Ovary (tissue), 7 donors: ENCODE measurements at regions not wholly inside any gene's neighbourhood (a gene's known extent, or its start where the extent isn't known, plus 50 kb on each side); places are given as distances from the start of the nearest gene placed in this dataset.

Experiments
- DNase-seq, 5 donors: peaks; one replicate each; pipeline ENCODE4 v3.0.0-alpha.2; 2019 to 2020
- H3K27ac ChIP-seq, 2 donors: fragments of 200-600 bp; one replicate each; pipeline versions ENCODE4 v1.5.1 to v1.8.0; 2019 to 2022
- H3K27me3 ChIP-seq: fragments of 200-600 bp; one replicate; pipeline ENCODE4 v1.8.0; 2022
- H3K36me3 ChIP-seq: fragments of 200-600 bp; sonication (generic); one replicate; pipeline ENCODE4 v1.5.1; 2019
- H3K4me1 ChIP-seq: one replicate; pipeline ENCODE4 v1.8.1; 2013; ENCODE audit warnings: mild to moderate bottlenecking, moderate library complexity; ENCODE audit not compliant: insufficient read depth
- H3K4me3 ChIP-seq: fragments of 200-600 bp; sonication (generic); one replicate; pipeline ENCODE4 v1.5.1; 2017
- H3K9me3 ChIP-seq, 2 donors: fragments of 200-600 bp in 1 of 2; sonication (generic) in 1 of 2; one replicate each; pipeline versions ENCODE4 v1.5.1 to v1.8.1; 2013 to 2019; ENCODE audit warnings: mild to moderate bottlenecking in 1 of 2, moderate library complexity in 1 of 2
- EP300 ChIP-seq: sonication (generic); formaldehyde crosslinking; IDR thresholded peaks from one replicate; pipeline ENCODE4 v1.6.1; 2017; ENCODE audit warnings: antibody characterized with exemption
- POLR2A ChIP-seq: fragments of 450-650 bp; IDR thresholded peaks from one replicate; pipeline ENCODE4 v1.6.1; 2017; ENCODE audit warnings: antibody characterized with exemption, mild to moderate bottlenecking, moderate library complexity
- WGBS, 3 donors: extraction: QIAGEN DNeasy Blood & Tissue Kit in 1 of 3; methylation state at CpG; one replicate each; pipeline versions ENCODE4 v1.1.5 to v1.1.7; 2013 to 2017; 5-methylcytosine and 5-hydroxymethylcytosine counted together
- intact Hi-C, 4 donors: fragments of 100-400 bp; cut with DNase I; formaldehyde crosslinking; loops; one replicate each; pipeline versions ENCODE4 v1.11.0 to v1.15.1; 2022 to 2023
- TF ChIP-seq, protein P1 (sequence below), 3 donors: fragments of 450-650 bp in 2 of 3; fragments of 200-600 bp in 1 of 3; IDR thresholded peaks; one replicate each; pipeline versions ENCODE4 v1.5.1 to v1.8.0; 2016 to 2022; ENCODE audit warnings: antibody characterized with exemption in 3 of 3, mild to moderate bottlenecking in 1 of 3
- donor health status: DM: no; HTN: no; CAD: no; lungs with moderate emphysema.
- donor health status: DM: no; HTN: no; CAD: no.
- donor health status: Bipolar disorder and iron deficiency.
- donor health status: DM: no; HTN: no; CAD: no.
- donor health status: DM: yes; HTN: yes; CAD: no.

DNA sequence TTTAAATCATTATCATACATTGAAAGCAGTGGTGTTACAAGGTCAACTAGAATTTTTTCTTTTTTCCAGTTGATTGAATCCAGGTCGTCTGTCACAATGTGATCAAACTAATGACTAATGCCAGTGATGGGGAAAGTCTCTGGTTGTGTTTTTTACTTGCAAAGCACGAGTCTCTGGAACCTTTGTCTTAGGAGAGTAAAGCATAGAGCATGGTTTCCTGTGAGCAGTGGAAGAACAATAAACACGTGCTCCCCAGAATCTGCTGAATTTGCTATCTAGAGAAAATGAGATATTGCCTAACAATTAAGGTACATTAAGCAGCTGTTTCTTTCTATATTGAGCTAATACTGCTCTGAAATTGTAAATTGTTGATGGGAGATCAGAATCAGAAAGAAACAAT is 1332.4 kb upstream of the TMEFF2 start:
- TF ChIP-seq EP300 (no peak), POLR2A (no peak)
- TF ChIP-seq, protein P1, sequence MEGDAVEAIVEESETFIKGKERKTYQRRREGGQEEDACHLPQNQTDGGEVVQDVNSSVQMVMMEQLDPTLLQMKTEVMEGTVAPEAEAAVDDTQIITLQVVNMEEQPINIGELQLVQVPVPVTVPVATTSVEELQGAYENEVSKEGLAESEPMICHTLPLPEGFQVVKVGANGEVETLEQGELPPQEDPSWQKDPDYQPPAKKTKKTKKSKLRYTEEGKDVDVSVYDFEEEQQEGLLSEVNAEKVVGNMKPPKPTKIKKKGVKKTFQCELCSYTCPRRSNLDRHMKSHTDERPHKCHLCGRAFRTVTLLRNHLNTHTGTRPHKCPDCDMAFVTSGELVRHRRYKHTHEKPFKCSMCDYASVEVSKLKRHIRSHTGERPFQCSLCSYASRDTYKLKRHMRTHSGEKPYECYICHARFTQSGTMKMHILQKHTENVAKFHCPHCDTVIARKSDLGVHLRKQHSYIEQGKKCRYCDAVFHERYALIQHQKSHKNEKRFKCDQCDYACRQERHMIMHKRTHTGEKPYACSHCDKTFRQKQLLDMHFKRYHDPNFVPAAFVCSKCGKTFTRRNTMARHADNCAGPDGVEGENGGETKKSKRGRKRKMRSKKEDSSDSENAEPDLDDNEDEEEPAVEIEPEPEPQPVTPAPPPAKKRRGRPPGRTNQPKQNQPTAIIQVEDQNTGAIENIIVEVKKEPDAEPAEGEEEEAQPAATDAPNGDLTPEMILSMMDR (IDR thresholded peaks at IDR 0.05), result no peak
- WGBS, 3 donors, result 24 to 41% (median 29%) methylated on average over 3 of the region's 3 CpGs
- Histone ChIP-seq H3K4me3 (no peak overlapping the region), H3K27me3 (no peaks in the 10 kb centered on the region), H3K36me3 (no peaks in the 10 kb centered on the region), H3K9me3 (no peaks in the 10 kb centered on the region), H3K4me1 (no peaks in the 10 kb centered on the region), H3K27ac (no peak overlapping the region)
- intact Hi-C loops, result no loop called here
- no peak for DNase-seq

DNA sequence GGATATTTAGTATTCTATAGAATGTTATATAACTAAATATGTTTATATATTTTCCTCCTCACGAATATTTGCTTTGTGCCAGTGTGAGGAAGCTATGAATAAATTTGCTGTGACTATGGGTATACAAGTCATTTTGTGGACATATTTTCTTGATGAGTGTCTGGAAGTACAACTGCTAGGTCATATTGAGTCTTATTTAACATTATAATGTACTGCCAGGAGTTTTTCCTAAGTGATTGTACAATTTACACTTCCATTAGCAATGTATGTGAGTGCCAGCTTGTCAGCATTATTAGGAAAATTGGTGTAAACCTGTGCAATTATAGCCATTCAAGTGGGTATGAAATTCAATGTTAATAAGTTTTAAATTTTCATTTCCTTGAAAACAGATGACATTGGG is 1328.9 kb upstream of the TMEFF2 start:
- Histone ChIP-seq H3K36me3 (no peaks in the 10 kb centered on the region), H3K4me3 (no peak overlapping the region), H3K27me3 (no peaks in the 10 kb centered on the region), H3K27ac (no peak overlapping the region), H3K9me3 (no peaks in the 10 kb centered on the region), H3K4me1 (no peaks in the 10 kb centered on the region)
- no peak for DNase-seq
- intact Hi-C loops, result no loop called here
- TF ChIP-seq, protein P1 (IDR thresholded peaks at IDR 0.05), result no peak
- TF ChIP-seq POLR2A, result no peak
- TF ChIP-seq EP300, result no peak
- WGBS, 3 donors, result 65 to 72% (median 72%) methylated on average over 1 of the region's 1 CpG

DNA sequence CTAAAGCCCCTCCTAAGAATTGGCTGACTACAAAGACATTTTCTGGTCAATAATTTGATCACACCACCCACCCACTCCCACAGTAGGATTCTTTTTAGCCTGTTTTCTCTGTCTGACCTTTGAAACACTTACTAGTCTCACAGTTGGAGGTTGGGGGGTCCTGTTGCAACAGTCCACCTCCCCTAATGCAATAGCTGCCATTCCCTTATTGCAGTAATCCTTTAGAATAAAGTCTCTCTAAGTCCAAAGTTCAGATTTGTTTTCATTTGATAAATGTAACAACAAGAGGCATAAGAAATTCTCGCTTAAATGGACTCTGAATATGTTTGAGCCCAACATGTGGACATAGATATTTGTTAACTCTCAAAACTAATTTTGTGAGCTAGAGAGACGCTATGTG is 1326.8 kb upstream of the TMEFF2 start:
- Histone ChIP-seq H3K27me3 (no peaks in the 10 kb centered on the region), H3K4me1 (no peaks in the 10 kb centered on the region), H3K9me3 (no peaks in the 10 kb centered on the region), H3K4me3 (no peak overlapping the region), H3K36me3 (no peaks in the 10 kb centered on the region), H3K27ac (no peak overlapping the region)
- WGBS, 3 donors, result 86 to 87% (median 87%) methylated on average over 2 of the region's 2 CpGs
- intact Hi-C loops, result no loop called here
- no peak for DNase-seq
- no peak for TF ChIP-seq EP300
- TF ChIP-seq, protein P1 (IDR thresholded peaks at IDR 0.05), result no peak
- TF ChIP-seq POLR2A, result no peak

DNA sequence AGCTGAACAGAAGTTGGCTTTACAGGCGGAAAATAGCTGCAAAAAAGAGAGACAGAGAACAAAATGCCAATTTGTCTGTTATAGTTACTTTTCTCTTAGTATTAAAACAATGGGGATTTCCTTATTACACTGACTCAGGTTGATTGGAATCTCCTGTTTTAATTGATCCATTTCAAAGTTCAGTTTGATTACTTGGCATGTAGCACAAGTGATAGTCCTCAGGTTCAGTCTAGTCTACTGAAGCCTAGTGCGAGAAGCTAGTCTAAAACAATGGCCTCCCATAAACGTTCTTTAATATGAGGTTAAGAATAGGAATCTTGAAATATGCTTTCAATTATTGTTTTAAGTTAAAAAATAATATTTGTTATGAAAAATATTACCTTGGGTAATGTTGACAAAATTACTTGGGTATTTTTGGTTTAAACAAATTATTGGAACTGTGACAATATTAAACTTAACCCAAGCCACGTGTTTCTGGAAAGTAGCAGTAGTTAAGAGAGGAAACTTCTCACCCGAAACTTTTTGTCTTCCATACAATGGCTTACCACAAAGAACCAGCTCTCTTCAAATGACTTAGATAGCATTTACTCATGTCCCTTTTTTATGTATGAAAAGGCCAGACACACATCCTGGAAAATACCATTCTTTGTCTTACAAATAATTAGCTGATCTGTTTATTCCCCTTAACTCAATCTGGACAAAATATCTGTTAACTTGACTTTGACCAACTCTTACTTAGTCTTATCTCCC is 1326.2 kb upstream of the TMEFF2 start:
- H3K36me3 ChIP-seq, result no peaks in the 10 kb centered on the region
- no peaks in the 10 kb centered on the region for H3K4me1 ChIP-seq
- H3K4me3 ChIP-seq, result no peak overlapping the region
- TF ChIP-seq, protein P1 (IDR thresholded peaks at IDR 0.05), result no peak
- TF ChIP-seq POLR2A (no peak), EP300 (no peak)
- no peak overlapping the region for H3K27ac ChIP-seq
- DNase-seq, result no peak
- no peaks in the 10 kb centered on the region for H3K27me3 ChIP-seq
- WGBS, 3 donors, result 66 to 75% (median 74%) methylated on average over 5 of the region's 5 CpGs
- H3K9me3 ChIP-seq, result no peaks in the 10 kb centered on the region
- intact Hi-C loops, result no loop called here
